DND-41 (cell line): ENCODE measurements at regions not wholly inside any gene's neighbourhood (a gene's known extent, or its start where the extent isn't known, plus 50 kb on each side); places are given as distances from the start of the nearest gene placed in this dataset.

ENCODE experiments used
- ATAC-seq: fragments of 200-7000 bp; cut with Tn5 transposase; 3 replicates; pipeline ENCODE4 v1.9.1; 2021; ENCODE audit warnings: low read depth; ENCODE audit not compliant: insufficient read depth
- DNase-seq: peaks from one replicate; pipeline ENCODE4 v3.0.0-alpha.2; 2020
- H2AFZ ChIP-seq: 2 replicates; pipeline ENCODE4 v1.6.0; 2012; ENCODE audit warnings: low read depth, low read length
- H3K27ac ChIP-seq: 2 replicates; pipeline ENCODE4 v1.5.1; 2012; ENCODE audit warnings: low read length, inconsistent platforms
- H3K27me3 ChIP-seq: fragments of 200-600 bp; sonication (generic); 2 replicates; pipeline ENCODE4 v1.6.0; 2012; ENCODE audit warnings: low read length, mild to moderate bottlenecking, inconsistent platforms; ENCODE audit not compliant: insufficient read depth, poor library complexity
- H3K36me3 ChIP-seq: 2 replicates; pipeline ENCODE4 v1.5.1; 2012; ENCODE audit warnings: low read length, inconsistent platforms; ENCODE audit not compliant: insufficient read depth
- H3K4me1 ChIP-seq: 2 replicates; pipeline ENCODE4 v1.5.1; 2012; ENCODE audit warnings: mild to moderate bottlenecking, low read length; ENCODE audit not compliant: insufficient read depth
- H3K4me2 ChIP-seq: 2 replicates; pipeline ENCODE4 v1.6.0; 2012; ENCODE audit warnings: mild to moderate bottlenecking, moderate library complexity, low read length, inconsistent platforms; ENCODE audit not compliant: insufficient read depth
- H3K4me3 ChIP-seq, 2 experiments: fragments of 200-600 bp in 1 of 2; shearing (Covaris generic) in 1 of 2; 2 replicates each; pipeline ENCODE4 v1.5.1; 2012 to 2016; ENCODE audit warnings: inconsistent platforms in 2 of 2, low read length in 2 of 2, mild to moderate bottlenecking in 2 of 2, low read depth in 1 of 2, moderate library complexity in 1 of 2
- H3K79me2 ChIP-seq: 2 replicates; pipeline ENCODE4 v1.6.0; 2012; ENCODE audit warnings: low read length, inconsistent platforms; ENCODE audit not compliant: insufficient read depth
- H3K9ac ChIP-seq: 2 replicates; pipeline ENCODE4 v1.6.0; 2012; ENCODE audit warnings: low read depth, mild to moderate bottlenecking, inconsistent platforms, low read length, moderate library complexity
- H3K9me3 ChIP-seq: 2 replicates; pipeline ENCODE4 v1.5.1; 2012; ENCODE audit warnings: low read length, moderate library complexity, mild to moderate bottlenecking, inconsistent platforms; ENCODE audit not compliant: insufficient read depth, severe bottlenecking
- H4K20me1 ChIP-seq: 2 replicates; pipeline ENCODE4 v1.6.0; 2012; ENCODE audit warnings: low read length; ENCODE audit not compliant: insufficient read depth
- CTCF ChIP-seq: IDR thresholded peaks from 2 replicates; pipeline ENCODE4 v1.5.1; 2012; ENCODE audit warnings: borderline replicate concordance, low read length, moderate library complexity, mild to moderate bottlenecking; ENCODE audit not compliant: poor library complexity, severe bottlenecking; ENCODE audit errors: extremely low read depth
- EZH2 ChIP-seq: IDR thresholded peaks from 3 replicates; pipeline ENCODE4 v1.6.1; 2012; ENCODE audit warnings: borderline replicate concordance, low read depth, mild to moderate bottlenecking, moderate library complexity, low read length, inconsistent platforms; ENCODE audit not compliant: severe bottlenecking

GRCh38 chr10:130434446-130435385 is 298.5 kb downstream of the GLRX3 start:
- Histone ChIP-seq H3K27ac (no peak overlapping the region), H3K9me3 (no peaks in the 10 kb centered on the region), H4K20me1 (no peaks in the 10 kb centered on the region), H3K4me1 (no peaks in the 10 kb centered on the region), H3K9ac (no peak overlapping the region), H2AFZ (no peak overlapping the region), H3K27me3 (no peaks in the 10 kb centered on the region), H3K4me3 (no peak overlapping the region), H3K4me2 (no peak overlapping the region), H3K79me2 (no peaks in the 10 kb centered on the region), H3K36me3 (no peaks in the 10 kb centered on the region)
- ATAC-seq (no peak), DNase-seq (no peak)
- no peak for TF ChIP-seq EZH2
- TF ChIP-seq CTCF, result no peak

GRCh38 chr10:130435961-130436360 is 299.8 kb downstream of the GLRX3 start:
- no peaks in the 10 kb centered on the region for H3K27me3 ChIP-seq
- H3K9ac ChIP-seq, result no peak overlapping the region
- no peaks in the 10 kb centered on the region for H3K4me1 ChIP-seq
- H3K9me3 ChIP-seq, result no peaks in the 10 kb centered on the region
- no peak overlapping the region for H3K27ac ChIP-seq
- TF ChIP-seq EZH2 (no peak), CTCF (no peak)
- H3K4me3 ChIP-seq, result no peak overlapping the region
- H2AFZ ChIP-seq, result no peak overlapping the region
- H4K20me1 ChIP-seq, result no peaks in the 10 kb centered on the region
- H3K79me2 ChIP-seq, result no peaks in the 10 kb centered on the region
- H3K36me3 ChIP-seq, result no peaks in the 10 kb centered on the region
- DNase-seq (no peak), ATAC-seq (no peak)
- H3K4me2 ChIP-seq, result no peak overlapping the region

GRCh38 chr10:130438861-130439260 is 302.7 kb downstream of the GLRX3 start:
- no peak for ATAC-seq

More at GRCh38 chr10:130438861-130439260, 302.7 kb downstream of the GLRX3 start:
- H3K4me2 ChIP-seq, result no peak overlapping the region
- H3K4me1 ChIP-seq, result no peaks in the 10 kb centered on the region
- TF ChIP-seq CTCF, result no peak
- TF ChIP-seq EZH2, result no peak
- no peaks in the 10 kb centered on the region for H4K20me1 ChIP-seq
- no peak overlapping the region for H3K27ac ChIP-seq
- no peak for DNase-seq
- H3K9me3 ChIP-seq, result no peaks in the 10 kb centered on the region
- H3K4me3 ChIP-seq, result no peak overlapping the region
- H3K27me3 ChIP-seq, result no peaks in the 10 kb centered on the region
- no peaks in the 10 kb centered on the region for H3K36me3 ChIP-seq
- no peak overlapping the region for H3K9ac ChIP-seq
- no peak overlapping the region for H2AFZ ChIP-seq
- no peaks in the 10 kb centered on the region for H3K79me2 ChIP-seq
